ENCODE measurements at regions not wholly inside any gene's neighbourhood (a gene's known extent, or its start where the extent isn't known, plus 50 kb on each side); places are given as distances from the start of the nearest gene placed in this dataset.
A peak's percentile ranks its signal among the peaks of the same experiment; 100 is the strongest.
"Not testable (repeated sequence)": the region's sequence is repeated elsewhere in the genome, so short reads cannot be mapped to it uniquely, and the experiment has no call there.

DNA sequence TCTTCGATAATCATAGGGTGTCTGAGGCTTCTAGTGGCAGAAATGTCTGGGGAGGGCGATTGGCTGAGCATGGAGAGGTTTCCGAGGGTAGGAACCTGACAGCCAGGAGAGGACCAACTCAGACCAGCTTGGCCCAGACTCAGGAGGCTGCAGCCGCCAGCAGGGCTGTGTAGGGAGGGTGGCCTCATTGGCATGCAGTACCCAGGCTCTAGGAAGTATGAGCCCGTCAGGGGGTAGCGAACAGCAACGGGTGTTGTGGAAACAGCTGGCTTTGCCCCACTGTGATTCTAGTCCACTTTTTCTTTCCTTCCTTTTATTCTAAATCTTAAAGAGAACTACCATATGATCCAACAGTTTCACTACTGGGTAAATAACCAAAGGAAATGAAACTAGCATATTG, 103.3 kb downstream of the DIRAS3 start:
- no peak for DNase-seq

DNA sequence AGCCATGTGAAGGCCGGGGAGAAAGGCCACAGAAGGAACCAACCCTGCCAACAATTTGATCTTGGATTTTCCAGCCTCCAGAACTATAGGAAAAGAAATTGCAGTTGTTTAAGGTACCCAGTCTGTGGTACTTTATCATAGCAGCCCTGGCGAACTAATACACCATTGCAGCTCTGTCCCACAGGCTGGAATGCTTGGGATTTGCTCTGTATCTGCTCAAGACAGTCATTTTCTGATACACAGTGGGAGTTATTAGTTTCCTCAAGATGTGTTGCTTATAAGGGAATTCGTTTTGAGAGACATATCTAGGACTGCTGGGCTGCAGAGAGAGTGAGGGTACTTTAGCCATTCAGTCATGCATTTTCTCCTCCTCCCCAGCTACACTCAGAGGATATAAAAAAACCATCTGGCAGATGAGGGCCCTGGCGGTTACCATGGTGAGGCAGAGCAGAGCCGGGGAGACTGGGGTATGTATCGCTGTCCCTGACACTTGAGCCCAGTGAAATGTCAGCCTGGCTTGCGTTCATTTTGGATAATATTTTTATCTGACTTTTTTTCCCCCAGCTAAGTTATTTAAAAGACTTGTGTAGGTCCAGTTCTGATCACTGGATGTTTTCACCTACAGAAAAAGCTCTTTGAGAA, 104.6 kb downstream of the DIRAS3 start:
- DNase-seq = no peak

DNA sequence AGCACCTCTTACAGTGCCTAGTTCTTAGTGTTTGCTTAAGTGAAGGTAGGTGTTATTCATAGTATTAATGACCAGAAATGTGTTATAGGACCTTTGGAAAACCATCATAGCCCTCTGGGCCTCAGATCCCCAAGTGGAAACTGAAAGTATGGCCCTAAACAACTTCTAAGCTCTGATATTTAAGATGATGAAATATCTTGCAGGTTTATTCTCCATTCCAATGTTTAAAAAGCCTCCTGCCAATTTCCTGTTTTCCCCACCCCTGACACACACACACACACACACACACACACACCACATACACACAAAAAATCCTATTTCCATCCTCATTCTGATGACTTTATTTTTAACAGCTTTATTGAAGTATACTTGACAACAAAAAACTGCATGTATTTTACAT, 108.2 kb downstream of the DIRAS3 start:
- no peak for DNase-seq

DNA sequence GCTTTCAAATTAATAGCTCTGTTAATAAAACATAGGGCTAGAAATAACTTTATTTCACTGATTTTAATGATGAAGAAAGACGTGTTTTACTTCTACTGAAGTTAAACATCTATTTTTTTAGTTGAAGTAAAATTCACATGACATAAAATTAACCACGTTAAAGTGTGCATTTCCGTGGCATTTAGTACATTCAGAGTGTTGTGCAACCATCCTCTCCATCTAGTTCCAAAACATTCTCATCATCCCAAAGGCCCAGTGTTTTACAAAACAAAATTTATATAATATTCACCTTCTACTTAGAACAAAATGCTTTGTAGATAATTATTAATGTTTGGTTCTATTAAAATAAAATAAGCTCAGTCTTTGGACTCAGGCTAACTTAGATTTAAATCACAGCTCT, 108.5 kb upstream of the GNG12 start:
- no peak for DNase-seq

DNA sequence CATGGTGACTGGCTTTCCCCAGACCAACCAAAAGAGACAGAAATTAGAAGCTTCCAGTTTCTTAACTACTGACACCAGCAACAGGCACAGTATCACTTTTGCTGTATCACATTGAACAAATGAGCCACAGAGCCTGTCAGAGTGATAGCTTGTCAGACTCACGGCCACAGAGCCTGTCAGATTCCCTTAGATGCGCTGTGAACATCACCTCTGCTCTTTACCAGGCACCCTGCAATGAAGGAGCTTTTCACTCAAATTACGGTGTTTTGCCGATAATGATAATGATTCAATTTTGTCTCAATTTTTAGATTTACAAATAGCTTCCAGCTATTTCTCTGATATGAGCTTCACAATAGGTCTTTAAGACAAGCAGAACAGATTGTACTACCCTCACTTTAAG, 107.9 kb upstream of the GNG12 start:
- DNase-seq = no peak

DNA sequence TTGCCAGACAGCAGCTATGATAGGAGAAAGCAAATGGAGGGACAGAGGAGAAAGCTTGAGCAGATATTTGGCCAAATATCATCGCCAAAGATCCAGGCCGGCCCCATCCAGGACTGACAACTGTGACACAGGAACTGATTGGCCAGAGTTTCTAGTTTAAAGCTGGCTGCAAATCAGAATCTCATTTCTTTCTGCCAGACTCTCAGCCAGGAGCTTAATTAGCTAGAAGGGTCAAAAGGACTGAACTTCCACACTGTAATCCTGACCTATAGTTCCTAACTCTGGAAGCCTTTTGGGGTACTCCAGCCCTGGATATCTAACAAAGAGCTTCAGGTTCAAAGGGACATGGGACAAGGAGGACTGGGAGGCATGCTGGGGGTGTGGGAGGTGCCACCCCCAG, 106.7 kb upstream of the GNG12 start:
- DNase-seq = no peak

DNA sequence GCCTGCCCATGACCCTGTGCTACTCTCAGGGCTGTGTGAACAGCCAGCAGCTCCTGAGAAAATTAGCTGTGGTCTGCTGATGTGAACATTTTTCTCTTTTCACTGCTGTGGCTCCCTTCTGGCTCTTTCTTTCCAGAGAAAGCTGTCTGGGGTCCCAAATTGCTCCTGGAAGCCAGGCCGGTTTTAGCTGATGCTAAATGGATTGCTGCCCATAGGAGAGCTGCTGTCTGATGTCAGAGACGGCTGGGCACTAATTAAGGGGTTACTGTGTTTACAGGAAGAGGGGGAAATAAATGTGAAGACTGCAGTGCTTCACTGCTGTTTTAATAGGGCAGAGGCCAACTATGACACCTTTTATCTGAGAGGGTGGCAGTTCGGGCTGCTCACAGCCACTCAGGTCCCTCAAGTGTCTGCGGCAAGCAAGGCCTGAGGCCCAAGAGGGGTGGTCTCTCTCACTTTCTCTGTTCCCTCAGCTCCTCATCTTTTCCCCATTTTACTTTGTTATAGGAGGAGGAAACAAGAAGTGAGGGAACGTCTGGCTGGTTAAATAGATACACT, 106.0 kb upstream of the GNG12 start:
- no peak for DNase-seq

DNA sequence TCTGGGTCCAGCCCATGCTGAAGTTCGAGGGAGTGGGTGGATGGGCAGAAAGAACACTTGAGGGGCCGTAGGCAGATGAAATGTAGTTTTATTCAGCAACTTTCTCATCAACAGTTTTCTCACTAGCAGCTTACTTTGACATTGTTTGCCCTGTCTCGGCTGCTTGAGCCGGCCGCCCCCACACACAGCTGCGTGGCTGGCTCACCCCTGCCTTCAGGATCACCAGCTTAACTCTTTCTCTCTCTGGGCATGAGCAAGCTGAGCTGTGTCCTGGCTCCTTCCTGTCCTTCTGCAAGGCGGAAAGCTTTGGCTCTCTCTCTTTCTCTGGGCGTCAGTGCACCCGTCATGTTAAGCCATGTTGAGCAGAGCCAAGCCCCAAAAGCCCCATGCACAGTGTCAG, 104.4 kb upstream of the GNG12 start:
- DNase-seq = peak; percentile 22

DNA sequence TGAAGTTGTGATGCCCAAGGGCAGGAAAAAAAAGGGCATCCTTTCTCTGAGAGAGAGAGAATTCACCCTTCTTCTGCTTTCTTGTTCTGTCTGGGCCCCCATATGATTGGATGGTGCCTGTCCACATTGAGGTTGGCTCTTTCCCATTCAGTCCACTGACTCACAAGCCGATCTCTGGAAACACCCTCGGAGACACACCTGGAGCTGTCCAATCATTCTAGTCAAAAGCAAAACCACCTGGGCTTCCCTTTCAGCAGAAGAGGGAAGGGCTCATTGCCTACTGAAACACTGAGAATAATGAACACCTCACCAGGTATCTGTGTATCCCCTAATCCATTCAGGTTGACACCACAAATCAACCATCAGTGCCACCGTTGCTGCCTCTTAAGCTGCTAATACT, 103.7 kb upstream of the GNG12 start:
- DNase-seq = no peak

DNA sequence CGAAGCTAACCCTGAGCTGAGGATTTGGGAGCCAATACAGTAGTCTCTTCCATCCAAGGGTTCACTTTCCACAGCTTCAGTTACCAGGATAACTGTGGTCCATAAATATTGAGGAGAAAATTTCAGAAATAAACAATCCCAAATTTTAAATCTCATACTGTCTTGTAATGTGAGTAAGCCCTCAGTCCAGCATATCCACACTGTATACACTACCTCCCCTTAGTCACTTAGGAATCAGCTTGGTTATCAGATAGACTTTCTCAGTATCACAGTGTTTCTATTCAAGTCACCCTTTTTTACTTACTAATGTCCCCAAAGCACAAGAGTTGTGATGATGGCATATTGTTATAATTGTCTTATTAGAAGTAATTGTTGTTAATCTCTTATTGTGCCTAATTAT, 102.3 kb upstream of the GNG12 start:
- no peak for DNase-seq

DNA sequence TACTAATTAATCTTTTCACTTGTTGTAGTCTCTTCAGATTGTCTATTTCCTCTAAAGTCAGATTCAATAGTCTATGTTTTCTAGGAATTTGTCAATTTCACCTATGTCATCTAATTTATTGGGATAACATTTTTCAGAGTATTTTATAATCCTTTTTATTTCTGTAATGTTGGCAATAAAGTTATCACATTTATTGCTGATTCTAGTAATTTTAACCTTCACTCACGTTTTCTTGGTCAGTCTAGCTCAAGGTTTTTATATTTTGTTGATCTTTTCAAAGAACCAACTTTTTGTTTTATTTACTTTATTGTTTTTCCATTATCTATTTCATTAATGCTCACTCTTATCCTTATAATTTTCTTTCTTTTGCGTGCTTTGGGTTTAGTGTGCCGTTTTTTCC, 97.9 kb upstream of the GNG12 start:
- no peak for DNase-seq

DNA sequence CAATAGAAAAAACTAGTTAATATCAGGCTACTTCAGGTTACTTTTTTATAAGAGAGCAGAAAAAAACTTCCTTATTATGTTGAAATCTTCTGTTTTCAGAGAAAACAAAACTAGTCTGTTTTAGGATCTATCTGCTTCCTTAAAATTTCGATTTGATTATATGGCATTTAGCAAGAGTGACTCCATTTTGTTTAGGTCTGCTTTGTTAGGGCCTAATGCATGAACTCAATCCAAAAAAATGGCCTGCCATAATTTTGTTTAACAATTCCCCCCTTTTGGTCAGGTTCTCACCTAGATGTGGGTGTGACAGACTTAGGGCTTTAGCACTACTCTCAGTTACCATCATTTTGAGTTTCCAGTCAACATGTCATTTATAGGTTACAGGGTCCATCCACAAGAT, 89.8 kb upstream of the GNG12 start:
- DNase-seq = no peak

DNA sequence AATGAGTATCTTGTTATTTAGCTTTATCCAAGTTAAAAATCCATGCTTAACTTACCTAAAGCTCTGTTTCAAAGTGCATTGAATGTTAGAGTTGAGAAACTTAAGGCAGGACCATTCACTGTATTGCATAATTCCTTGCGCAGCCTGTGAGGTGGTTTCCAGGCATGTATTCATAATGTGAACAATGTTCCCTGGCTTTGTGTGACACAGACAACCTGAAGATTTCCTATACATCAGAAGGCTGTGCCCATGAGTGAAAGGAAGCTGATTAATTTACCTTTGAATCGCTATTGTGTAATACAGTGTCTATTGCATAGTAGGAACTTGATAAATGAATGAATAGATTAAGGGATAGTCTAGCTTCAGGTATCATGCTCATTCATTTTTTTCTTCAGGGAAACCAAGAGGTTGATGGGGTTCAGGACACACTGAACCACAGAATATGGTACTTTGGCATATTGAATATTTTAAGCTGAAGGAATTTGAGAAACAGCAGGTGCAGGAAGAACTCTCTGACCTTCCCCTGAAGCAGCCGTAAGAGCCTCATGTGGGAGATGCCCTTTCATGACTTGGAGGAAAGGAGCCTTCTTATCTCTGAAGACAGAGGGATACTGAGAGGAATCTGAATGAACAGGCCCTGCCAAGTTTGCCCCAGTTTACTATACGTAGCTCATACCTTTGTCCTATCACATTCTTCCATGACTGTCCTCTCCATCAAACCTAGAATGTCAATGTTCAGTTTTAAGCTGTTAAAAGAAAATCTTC, 88.6 kb upstream of the GNG12 start:
- DNase-seq = no peak

DNA sequence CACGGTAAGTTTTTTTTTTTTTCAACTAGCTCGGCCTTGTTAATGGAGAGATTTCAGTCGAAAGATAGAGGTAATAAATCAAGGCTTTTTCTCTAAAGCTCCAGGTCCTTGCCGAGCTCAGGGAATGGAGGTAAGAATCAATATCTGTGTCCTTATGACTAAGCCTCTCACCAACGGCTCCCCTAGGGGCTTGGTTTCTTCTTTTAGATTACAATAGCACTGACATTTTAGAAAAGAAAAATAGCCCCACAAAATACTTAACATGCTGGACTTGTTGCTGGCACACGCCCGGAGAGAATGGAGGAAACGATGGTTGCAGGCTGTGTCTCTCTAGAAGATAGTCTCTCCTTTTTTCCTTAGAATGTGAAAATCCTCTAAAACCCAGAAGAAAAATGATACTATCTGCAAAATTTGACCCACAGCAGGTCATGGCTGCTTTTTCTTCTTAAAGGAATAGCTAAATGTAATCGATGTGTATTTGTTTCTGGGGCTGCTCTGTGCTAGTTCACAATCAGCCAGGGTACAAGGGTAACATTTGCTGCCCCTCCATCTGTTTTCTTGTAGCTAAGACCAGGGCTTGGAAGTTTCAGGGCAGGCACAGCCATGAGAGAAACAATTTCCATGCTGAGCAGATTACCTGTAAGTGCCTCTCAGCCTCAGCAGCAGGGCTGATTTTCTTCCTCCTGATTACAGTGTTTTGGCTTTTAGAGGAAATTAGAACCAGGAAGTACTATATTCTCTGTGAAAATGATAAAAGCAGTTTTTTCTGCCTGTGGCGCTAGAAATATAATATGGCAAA, 86.2 kb upstream of the GNG12 start:
- no peak for DNase-seq

DNA sequence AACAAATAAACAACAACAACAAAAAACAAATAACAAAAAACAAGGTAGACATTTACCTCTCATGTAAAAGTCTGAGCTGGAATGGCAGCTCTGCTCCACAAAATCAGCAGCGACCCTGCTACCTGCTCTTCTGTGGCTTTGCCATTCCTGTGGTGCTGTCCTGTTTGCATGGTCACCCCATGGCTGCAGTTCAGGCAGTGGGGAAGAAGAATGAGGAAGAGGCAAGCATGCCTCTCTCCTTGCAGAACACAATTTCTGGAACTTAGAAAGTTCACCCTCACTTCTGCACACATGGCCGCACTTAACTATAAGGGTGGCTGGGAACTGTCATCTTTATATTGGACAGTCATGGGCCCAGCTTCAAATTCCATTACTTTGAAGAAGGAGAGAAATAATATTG, 84.8 kb upstream of the GNG12 start:
- no peak for DNase-seq

DNA sequence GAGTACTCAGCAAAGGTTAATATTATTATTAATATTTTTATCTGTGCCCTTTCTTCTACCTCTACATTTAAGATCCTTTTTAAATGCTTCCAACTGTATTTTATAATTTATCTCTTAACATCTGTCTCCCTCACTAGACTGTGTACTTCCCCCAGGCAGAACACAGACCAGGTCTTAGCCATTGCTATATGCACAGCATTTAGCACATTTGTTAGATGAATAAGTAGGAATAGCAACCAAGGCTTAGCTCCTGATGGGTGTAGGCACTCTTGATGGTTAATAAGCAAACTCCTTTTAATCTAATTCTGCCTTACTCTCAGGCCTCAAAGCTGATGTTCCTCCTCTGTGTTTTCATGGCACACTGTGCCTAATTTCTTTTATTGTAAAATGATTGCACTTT, 83.7 kb upstream of the GNG12 start:
- no peak for DNase-seq

DNA sequence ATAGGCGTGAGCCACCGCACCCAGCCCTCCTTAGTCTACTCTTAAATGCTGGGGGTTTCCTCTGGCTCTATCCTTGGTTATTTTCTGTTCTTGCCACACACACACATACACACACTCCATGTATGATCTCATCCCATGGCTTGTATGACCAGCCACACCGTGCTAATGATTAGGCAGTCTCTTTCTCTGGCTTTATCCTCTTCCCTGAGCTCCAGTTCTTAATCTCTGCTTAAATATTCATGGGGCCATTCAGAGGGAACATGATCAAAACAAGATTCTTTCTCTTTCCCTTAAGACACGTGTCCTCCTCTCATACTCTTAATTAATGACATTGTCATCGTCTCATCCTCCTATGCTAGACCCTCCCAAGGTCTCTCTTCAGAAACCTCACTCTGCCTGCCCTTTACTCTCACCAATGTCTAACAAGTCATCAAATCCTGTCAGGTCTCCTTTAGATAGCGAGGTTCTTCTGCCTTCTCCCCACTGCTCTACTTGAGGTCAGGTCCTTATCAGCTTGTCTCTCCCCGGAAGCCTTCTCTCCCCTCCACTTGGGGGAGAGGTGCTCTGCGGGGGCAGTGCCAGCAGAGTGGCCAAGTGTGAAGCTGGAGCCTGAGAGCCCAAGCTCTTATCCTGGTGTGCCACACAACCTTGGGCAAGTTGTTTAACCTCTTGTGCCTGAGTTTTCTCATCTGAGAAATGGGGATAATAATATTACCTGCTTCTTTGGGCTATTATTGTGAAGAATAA, 83.0 kb upstream of the GNG12 start:
- DNase-seq = no peak

DNA sequence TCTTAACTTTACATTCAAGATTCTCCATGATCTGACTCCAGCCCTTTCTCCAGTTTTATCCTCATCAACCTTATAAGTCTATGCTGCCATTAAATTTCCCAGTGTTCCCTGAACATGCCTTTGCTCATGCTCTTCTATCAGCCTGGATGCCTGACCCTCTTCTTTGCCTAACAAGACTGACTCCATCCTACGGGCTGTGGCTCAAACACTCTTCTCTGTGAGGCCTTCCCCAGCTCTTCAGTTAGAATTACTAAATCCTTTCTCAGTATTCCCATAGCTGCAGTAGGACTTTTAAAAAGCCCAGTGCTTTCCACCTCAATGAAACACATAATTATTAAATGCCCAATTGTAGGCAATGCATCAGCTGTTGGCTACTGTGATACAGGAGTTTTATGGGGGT, 76.5 kb upstream of the GNG12 start:
- DNase-seq = no peak

DNA sequence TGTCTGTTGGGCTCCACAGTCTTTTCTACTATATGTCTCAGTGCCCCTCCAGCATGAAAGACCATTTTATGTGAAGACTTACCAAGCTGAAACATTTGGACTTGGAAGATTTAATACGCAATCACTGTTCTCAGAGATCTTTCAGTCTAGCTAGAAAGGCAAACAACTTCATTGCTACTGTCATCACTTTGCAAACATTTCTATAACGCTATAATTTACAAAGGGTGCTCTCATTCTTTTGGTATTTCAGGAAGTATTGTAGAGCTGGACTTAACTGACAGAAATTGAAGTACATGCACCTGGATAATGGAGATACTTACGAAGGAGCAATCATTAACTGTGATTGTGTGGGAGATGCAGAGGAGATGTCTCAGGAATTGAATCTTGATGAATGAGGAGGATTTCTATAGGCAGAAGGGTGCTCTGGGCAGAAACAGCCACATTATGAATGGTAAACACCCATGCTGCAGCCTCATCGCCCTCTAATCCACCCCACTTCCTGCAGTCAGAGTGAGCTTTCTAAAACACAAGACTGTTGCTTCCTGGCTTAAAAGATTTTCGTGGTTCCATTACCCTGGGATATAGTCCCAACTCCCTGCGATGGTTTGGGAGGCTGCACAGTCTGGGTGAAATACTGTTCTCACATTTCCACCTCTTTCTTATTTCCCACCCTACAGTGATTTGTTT, 75.1 kb upstream of the GNG12 start:
- no peak for DNase-seq

DNA sequence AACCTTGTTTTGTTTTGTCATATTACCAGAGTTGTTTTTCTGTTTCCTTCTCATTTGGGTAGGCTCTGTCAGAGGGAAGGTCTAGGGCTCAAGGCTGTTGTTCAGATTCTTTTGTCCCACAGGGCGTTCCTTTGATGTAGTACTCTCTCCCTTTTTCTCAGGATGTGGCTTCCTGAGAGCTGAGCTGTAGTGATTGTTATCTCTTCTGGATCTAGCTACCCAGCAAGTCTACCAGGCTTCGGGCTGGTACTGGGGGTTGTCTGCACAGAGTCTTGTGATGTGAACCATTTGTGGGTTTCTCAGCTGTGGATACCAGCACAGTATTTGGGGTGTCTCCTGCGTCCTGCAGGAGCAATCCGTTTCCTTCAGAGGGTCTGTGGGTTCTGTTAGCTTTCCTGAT, 74.2 kb upstream of the GNG12 start:
- DNase-seq = not testable (repeated sequence)

DNA sequence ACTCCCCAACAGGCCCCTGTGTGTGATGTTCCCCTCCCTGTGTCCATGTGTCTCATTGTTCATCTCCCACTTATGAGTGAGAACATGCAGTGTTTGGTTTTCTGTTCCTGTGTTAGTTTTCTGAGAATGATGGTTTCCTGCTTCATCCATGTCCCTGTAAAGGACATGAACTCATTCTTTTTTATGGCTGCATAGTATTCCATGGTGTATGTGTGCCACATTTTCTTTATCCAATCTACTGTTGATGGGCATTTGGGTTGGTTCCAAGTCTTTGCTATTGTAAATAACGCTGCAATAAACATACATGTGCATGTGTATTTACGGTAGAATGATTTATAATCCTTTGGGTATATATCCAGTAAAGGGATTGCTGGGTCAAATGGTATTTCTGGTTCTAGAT, 72.7 kb upstream of the GNG12 start:
- DNase-seq = not testable (repeated sequence)

DNA sequence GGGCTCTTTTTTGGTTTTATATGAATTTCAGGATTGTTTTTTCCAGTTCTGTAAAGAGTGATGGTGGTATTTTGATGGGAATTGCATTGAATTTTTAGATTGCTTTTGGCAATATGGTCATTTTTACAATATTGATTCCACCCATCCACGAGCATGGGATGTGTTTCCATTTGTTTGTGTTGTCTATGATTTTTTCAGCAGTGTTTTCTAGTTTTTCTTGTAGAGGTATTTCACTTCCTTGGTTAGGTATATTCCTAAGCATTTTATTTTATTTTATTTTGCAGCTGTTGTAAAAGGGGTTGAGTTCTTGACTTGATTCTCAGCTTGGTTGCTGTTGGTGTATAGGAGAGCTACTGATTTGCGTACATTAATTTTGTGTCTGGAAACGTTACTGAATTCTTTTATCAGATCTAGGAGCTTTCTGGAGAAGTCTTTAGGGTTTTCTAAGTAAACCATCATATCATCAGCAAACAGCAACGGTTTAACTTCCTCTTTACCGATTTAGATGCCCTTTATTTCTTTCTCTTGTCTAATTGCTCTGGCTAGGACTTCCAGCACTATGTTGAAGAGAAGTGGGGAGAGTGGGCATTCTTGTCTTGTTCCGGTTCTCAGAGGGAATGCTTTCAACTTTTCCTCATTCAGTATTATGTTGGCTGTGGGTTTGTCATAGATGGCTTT, 69.4 kb upstream of the GNG12 start:
- not testable (repeated sequence) for DNase-seq
